Mucosa of stomach (tissue), 1 donor: ENCODE measurements at regions not wholly inside any gene's neighbourhood (a gene's known extent, or its start where the extent isn't known, plus 50 kb on each side); places are given as distances from the start of the nearest gene placed in this dataset.

Experiments used
- H3K27me3 ChIP-seq: one replicate; pipeline ENCODE4 v1.7.0; 2013; ENCODE audit warnings: mild to moderate bottlenecking, low read length; ENCODE audit not compliant: control insufficient read depth, insufficient read depth
- H3K36me3 ChIP-seq: one replicate; pipeline ENCODE4 v1.7.0; 2013; ENCODE audit warnings: low read length; ENCODE audit not compliant: control insufficient read depth, insufficient read depth
- H3K4me1 ChIP-seq: one replicate; pipeline ENCODE4 v1.7.0; 2013; ENCODE audit warnings: mild to moderate bottlenecking, low read length; ENCODE audit not compliant: control insufficient read depth, insufficient read depth
- H3K4me3 ChIP-seq: one replicate; pipeline ENCODE4 v1.7.0; 2013; ENCODE audit warnings: low read length
- H3K9ac ChIP-seq: one replicate; pipeline ENCODE4 v1.7.0; 2013; ENCODE audit warnings: mild to moderate bottlenecking, low read length, moderate library complexity
- H3K9me3 ChIP-seq: one replicate; pipeline ENCODE4 v1.7.0; 2013; ENCODE audit warnings: mild to moderate bottlenecking, low read length, moderate library complexity; ENCODE audit not compliant: control insufficient read depth
- donor health status: Pancreatic carcinoma.

DNA sequence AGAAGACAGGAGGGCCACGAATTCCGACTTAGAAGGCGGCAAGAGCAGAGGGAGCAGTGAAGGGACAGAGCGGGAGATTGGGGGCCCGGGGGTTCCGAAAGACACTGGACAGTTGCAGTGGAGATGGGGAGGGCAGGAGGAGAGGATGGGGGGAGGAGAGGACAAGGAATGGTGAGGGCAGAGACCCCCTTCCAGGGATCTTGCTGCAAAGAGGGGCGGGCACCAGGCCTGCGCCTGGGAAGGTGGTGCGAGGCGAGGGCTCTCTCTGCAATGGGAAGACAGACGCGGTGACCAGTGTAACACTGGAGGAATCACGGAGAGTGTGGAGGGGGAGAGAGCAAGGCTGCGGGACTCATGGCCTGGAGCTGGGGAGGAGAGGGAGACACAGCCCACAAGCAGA lies 185.2 kb downstream of the RBFOX3 start:
- H3K4me3 ChIP-seq, result no peak overlapping the region
- no peaks in the 10 kb centered on the region for H3K9me3 ChIP-seq
- H3K27me3 ChIP-seq, result peaks cover 2% of the 10 kb centered on the region
- H3K9ac ChIP-seq, result no peak overlapping the region
- no peaks in the 10 kb centered on the region for H3K4me1 ChIP-seq
- no peaks in the 10 kb centered on the region for H3K36me3 ChIP-seq

GRCh38 chr17:79424471-79425185 lies 186.2 kb downstream of the RBFOX3 start:
- Histone ChIP-seq H3K36me3 (no peaks in the 10 kb centered on the region), H3K4me1 (no peaks in the 10 kb centered on the region), H3K9ac (no peak overlapping the region), H3K27me3 (peaks cover 2% of the 10 kb centered on the region), H3K4me3 (no peak overlapping the region), H3K9me3 (no peaks in the 10 kb centered on the region)

DNA sequence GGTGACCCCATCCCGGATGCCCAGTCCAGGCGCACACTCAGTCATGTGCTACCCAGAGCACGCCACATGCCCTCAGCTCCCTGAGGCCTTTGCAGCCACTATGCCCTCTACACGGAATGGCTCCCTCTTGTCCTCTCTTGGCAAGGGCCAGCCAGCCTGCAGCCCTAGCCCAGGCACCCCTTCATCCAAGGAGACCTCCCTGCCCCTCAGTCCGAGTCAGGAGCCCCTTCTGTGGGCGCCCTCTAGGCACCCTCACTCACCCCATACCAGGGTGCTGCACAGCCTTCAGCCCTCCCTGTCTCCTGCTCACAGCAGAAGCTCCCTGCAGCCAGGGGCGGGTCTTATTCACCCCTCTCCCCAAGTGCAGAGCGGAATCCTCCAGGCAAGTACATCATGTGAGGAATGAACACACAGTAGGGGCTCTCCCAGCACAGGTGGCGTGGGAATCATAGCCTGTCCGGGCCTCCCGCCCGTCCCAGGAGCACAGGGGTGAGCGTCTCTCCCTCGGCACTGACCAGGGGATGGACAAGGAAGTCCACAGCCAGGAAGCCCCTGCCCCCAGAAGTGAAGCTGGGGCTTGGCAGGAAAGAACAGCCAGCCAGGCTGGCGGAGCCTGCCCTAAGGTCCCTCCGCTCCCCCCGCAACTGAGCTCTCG lies 186.9 kb downstream of the RBFOX3 start:
- Histone ChIP-seq H3K9me3 (no peaks in the 10 kb centered on the region), H3K4me1 (no peaks in the 10 kb centered on the region), H3K9ac (no peak overlapping the region), H3K4me3 (no peak overlapping the region), H3K36me3 (no peaks in the 10 kb centered on the region), H3K27me3 (peaks cover 2% of the 10 kb centered on the region)

GRCh38 chr17:79422236-79422635 lies 188.6 kb downstream of the RBFOX3 start:
- Histone ChIP-seq H3K9me3 (no peaks in the 10 kb centered on the region), H3K9ac (no peak overlapping the region), H3K36me3 (no peaks in the 10 kb centered on the region), H3K4me1 (no peaks in the 10 kb centered on the region), H3K27me3 (peaks cover 2% of the 10 kb centered on the region), H3K4me3 (no peak overlapping the region)

- H3K9ac ChIP-seq, result no peak overlapping the region
- H3K4me3 ChIP-seq, result no peak overlapping the region
- H3K36me3 ChIP-seq, result no peaks in the 10 kb centered on the region
- no peaks in the 10 kb centered on the region for H3K4me1 ChIP-seq
- no peaks in the 10 kb centered on the region for H3K9me3 ChIP-seq
- H3K27me3 ChIP-seq, result peaks cover 2% of the 10 kb centered on the region
These were observed 190.3 kb downstream of the RBFOX3 start for GRCh38 chr17:79420318-79421243.

DNA sequence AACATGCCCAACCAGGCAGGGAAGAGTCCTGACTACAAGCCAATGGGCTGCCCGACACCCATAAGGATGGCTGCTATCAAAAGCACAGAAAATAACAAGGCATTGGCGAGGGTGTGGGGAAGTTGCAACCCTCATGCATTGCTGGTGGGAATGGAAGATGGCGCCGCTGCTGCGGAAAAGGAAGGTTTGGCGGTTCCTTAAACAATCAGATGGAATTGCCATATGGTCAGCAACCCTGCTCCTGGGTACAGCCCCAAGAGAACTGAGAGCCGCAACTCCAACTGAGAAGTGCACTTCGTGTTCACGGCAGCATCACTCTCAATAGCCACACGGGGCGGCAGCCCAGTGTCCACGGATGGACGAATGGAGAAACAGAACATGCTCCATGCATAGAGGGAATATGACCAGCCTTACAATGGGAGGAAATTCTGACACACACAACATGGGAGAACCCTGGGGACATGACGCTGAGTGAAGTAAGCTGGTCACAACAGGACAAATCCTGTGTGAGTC lies 193.3 kb downstream of the RBFOX3 start:
- H3K4me1 ChIP-seq, result no peaks in the 10 kb centered on the region
- no peak overlapping the region for H3K9ac ChIP-seq
- H3K27me3 ChIP-seq, result peaks cover 8% of the 10 kb centered on the region
- no peaks in the 10 kb centered on the region for H3K36me3 ChIP-seq
- H3K9me3 ChIP-seq, result no peaks in the 10 kb centered on the region
- H3K4me3 ChIP-seq, result no peak overlapping the region

- no peaks in the 10 kb centered on the region for H3K36me3 ChIP-seq
- H3K9ac ChIP-seq, result no peak overlapping the region
- peaks cover 8% of the 10 kb centered on the region for H3K27me3 ChIP-seq
- no peak overlapping the region for H3K4me3 ChIP-seq
- H3K4me1 ChIP-seq, result no peaks in the 10 kb centered on the region
- no peaks in the 10 kb centered on the region for H3K9me3 ChIP-seq
These were observed 194.9 kb downstream of the RBFOX3 start for GRCh38 chr17:79415909-79416308.

GRCh38 chr17:79415365-79415764 lies 195.5 kb downstream of the RBFOX3 start:
- Histone ChIP-seq H3K9me3 (no peaks in the 10 kb centered on the region), H3K27me3 (peaks cover 8% of the 10 kb centered on the region), H3K9ac (no peak overlapping the region)

GRCh38 chr17:79414793-79415211 lies 196.0 kb downstream of the RBFOX3 start:
- H3K4me3 ChIP-seq, result no peak overlapping the region
- peaks cover 8% of the 10 kb centered on the region for H3K27me3 ChIP-seq
- H3K36me3 ChIP-seq, result no peaks in the 10 kb centered on the region
- H3K4me1 ChIP-seq, result no peaks in the 10 kb centered on the region
- no peak overlapping the region for H3K9ac ChIP-seq
- H3K9me3 ChIP-seq, result no peaks in the 10 kb centered on the region

More at GRCh38 chr17:79415365-79415764, 195.5 kb downstream of the RBFOX3 start:
- Histone ChIP-seq H3K4me3 (no peak overlapping the region), H3K4me1 (no peaks in the 10 kb centered on the region), H3K36me3 (no peaks in the 10 kb centered on the region)

DNA sequence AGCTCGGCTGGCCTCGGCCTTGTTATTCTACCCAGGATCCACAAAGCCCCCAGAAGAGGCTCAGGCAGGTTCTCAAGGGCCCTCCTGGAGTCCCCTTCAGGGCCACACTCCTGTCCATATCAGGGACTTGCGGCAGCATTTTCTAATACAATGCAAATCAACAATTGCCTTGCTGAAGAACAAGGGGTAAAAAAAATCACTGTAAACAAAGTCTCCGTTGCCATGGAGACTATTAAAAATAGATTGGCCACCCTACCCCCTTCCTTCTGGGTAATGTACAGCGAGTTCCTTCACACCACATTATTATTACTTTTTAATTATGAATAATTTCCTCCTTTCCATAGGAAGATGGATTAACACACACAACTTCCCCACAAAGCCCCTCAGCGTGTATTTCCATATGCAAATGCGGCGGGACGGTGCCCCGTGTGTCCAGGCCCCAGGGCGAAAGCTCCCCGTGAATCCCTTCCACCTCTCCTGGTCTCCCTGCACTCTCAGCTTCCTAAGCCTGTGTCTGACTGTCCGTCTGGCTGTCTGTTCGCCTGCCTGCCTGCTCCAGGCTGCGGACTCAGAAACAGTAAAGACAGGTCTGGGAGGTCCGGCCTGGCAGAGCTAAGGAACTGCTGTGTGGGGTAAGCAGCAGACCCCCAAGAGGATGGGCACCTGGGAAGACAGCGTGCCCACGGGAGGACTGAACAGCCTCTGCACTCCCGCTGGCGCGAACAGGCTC lies 196.6 kb downstream of the RBFOX3 start:
- Histone ChIP-seq H3K4me3 (no peak overlapping the region), H3K36me3 (no peaks in the 10 kb centered on the region), H3K9me3 (no peaks in the 10 kb centered on the region), H3K4me1 (no peaks in the 10 kb centered on the region), H3K27me3 (peaks cover 8% of the 10 kb centered on the region), H3K9ac (no peak overlapping the region)

- H3K9ac ChIP-seq, result no peak overlapping the region
- H3K36me3 ChIP-seq, result no peaks in the 10 kb centered on the region
- H3K4me3 ChIP-seq, result no peak overlapping the region
- peaks cover 8% of the 10 kb centered on the region for H3K27me3 ChIP-seq
- no peaks in the 10 kb centered on the region for H3K9me3 ChIP-seq
- H3K4me1 ChIP-seq, result no peaks in the 10 kb centered on the region
These were observed 197.2 kb downstream of the RBFOX3 start for GRCh38 chr17:79413611-79414010.
